H54 (cell line): ENCODE measurements at regions not wholly inside any gene's neighbourhood (a gene's known extent, or its start where the extent isn't known, plus 50 kb on each side); places are given as distances from the start of the nearest gene placed in this dataset.
"Not testable (repeated sequence)": the region's sequence is repeated elsewhere in the genome, so short reads cannot be mapped to it uniquely, and the experiment has no call there.

Source experiments
- DNase-seq: peaks from one replicate; pipeline ENCODE4 v3.0.0; 2011; ENCODE audit warnings: low spot score, mixed read lengths; ENCODE audit not compliant: insufficient read length
- FAIRE-seq: peaks from 3 replicates; lab custom pipeline; 2011; peaks lifted over from hg19 to GRCh38; lab: Jason Lieb, UNC
- POLR2A ChIP-seq: IDR thresholded peaks from 2 replicates; pipeline ENCODE4 v1.6.1; 2011; ENCODE audit warnings: low read depth, mild to moderate bottlenecking, low read length

DNA sequence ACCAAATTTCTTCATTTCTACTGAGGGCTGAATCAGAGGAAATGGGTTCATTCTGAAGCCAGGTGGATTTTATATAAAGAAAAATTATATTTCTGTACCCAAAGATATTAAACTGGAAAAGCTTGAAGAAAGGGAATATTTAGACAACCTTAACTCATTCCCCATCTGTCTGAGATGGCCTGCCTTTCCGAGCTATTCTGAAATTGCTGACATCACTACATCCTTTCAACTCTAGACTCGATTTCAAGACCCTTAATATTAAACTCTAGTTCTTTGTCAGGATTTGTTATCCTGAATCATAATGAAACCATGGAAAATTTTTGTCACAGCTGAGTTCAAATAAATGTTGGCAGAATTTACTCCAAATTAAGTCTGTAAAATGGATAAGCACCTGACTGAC is 818.5 kb upstream of the SEMA6A start:
- no peak for TF ChIP-seq POLR2A
- no peak for FAIRE-seq
- DNase-seq, result no peak

DNA sequence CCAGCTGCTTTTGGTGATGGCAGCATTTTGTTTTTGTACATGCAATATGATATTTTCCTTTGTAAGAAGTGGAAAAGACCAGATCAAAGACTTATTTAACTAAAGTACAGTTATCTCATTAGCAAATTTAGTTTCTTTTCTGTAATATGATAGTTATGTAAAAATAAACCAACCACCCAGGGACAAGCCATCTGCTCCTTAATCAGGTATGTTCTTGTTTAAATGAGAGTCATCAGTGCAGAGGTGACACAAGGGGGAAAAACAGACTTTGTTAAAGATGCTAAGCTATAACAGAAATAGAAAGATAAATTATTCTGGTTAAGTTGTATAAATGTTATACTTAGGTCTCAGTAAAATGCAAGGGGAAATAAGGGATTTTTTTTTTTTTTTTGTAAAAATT is 805.7 kb upstream of the SEMA6A start:
- TF ChIP-seq POLR2A, result no peak
- FAIRE-seq (no peak), DNase-seq (no peak)

DNA sequence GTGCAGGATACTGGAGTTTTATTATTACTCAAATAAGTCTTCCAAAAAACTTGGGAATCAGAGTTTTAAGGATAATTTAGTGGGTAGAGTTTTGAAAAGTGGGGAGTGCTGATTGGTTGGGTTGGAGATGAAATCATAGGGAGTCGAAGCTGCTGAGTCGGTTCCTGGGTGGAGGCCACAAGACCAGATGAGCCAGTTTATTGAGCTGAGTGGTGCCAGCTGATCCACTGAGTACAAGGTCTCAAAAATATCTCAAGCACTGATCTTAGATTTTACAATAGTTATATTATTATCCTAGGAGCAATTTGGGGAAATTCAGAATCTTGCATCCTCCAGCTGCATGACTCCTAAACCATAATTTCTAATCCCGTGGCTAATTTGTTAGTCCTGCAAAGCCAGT is 804.9 kb upstream of the SEMA6A start:
- DNase-seq (no peak), FAIRE-seq (no peak)
- no peak for TF ChIP-seq POLR2A

DNA sequence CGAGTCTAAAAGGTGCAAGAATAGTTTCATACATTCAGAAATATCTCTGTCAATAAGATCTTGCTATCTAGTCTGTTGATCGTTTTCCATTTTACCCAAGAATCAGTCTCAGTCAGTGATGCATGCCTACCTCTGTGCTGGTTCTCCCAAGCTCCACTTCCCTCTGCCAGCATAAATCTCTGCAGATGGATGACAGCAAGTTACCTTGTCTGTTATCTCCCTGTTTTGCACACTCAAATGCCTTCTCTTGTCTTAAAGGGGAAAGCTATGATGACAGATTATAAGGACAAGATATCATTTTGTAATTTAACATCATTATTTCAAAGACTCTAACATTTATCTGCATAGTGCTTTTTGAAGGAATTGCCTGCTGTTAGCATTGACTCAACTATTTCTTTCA is 802.1 kb upstream of the SEMA6A start:
- TF ChIP-seq POLR2A, result no peak
- no peak for FAIRE-seq
- no peak for DNase-seq

DNA sequence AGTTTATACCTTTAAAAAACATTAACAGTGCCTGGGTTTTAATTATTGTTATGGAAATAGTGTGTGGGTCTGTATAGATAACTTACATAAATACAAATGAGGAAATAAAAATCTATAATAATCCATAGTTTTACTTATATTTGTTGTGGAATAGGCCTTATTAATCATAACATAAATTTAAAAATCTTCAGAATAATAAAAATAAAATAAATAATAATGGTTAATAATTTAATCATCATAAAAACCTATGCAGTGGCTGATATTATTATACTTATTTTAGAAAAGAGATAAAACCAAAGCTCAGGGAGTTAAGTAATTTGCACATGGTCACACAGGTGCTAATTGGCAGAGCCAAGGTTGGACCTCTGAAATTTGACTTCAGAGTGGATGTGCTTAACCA is 785.3 kb upstream of the SEMA6A start:
- DNase-seq (no peak), FAIRE-seq (no peak)
- TF ChIP-seq POLR2A, result no peak

DNA sequence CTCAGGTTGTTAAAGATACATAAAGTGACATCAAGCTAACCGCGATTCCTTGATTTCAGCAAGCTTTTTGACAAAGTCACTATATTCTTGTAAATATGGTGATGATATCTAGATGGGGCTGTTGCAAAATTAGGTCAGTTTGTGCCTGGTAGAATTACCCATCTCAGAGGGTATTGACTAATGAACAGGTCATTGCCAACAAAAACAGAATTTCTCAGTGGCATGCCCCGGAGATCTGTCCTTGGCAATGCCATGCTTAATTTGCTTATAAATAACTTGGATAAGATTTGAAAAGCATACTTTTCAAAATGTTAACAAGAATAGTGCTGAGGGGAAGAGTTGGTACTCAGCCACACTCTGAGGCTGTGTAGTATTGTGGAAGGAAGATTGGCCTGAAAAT is 783.3 kb upstream of the SEMA6A start:
- no peak for TF ChIP-seq POLR2A
- no peak for DNase-seq
- FAIRE-seq, result no peak

DNA sequence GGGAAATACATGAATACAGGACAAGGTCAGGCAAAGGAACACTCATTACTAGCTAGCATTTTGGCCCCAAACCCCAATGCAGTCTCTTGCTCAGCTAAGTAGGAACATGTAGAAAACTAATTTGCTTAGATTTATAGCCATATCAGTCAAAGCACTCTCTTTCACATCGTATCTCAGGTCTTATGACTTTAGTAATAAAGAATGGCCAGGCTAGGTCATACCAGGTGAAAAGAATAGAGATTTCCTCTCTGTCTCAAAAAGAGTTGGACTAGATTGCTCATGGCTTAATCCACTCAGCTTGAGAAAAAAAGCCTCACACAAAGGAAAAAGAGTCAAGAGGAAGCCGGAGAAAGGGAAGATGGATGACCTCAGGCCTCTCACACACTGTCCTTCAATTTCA is 772.7 kb upstream of the SEMA6A start:
- no peak for TF ChIP-seq POLR2A
- FAIRE-seq, result no peak

DNA sequence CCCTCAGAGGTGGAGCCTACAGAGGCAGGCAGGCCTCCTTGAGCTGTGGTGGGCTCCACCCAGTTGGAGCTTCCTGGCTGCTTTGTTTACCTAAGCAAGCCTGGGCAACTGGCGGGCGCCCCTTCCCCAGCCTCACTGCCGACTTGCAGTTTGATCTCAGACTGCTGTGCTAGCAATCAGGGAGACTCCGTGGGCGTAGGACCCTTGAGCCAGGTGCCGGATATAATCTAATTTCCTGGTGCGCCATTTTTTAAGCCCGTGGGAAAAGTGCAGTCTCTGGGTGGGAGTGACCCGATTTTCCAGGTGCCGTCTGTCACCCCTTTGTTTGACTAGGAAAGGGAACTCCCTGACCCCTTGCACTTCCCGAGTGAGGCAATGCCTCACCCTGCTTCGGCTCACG is 769.1 kb upstream of the SEMA6A start:
- FAIRE-seq, DNase-seq: not testable (repeated sequence)

More for the DNA sequence above, 772.7 kb upstream of the SEMA6A start:
- no peak for DNase-seq

DNA sequence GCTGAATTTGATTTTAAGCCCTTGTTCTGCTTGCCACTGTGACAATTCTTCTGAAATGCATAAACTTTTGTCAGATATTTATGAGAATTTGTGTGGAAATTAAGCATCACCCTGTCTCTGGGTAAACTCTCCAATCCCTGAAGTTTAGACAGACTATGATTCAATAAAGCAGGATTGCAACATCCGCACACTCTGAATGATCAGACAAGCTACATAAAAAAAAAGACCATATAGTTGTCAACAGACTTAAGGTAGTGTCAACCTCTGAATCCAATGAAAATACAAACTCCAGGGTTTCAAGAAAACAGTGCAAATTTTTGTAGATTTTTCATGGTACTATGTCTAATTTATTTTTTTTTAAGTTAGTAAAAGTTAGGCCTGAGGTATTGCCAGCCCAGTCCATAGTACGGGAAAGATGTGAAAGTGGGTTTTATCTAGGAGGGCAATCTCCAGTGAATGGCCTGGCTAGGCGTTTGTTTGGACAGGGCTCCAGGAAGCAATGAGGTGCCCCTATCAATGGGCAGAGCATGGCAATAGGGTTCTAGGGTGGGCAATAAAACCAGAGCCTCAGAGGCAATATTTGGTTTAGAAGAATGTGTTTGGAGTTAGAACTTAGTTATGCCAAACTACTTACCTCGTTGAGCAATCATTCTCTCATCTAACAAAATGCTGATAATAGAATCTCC is 762.6 kb upstream of the SEMA6A start:
- DNase-seq (no peak), FAIRE-seq (no peak)

DNA sequence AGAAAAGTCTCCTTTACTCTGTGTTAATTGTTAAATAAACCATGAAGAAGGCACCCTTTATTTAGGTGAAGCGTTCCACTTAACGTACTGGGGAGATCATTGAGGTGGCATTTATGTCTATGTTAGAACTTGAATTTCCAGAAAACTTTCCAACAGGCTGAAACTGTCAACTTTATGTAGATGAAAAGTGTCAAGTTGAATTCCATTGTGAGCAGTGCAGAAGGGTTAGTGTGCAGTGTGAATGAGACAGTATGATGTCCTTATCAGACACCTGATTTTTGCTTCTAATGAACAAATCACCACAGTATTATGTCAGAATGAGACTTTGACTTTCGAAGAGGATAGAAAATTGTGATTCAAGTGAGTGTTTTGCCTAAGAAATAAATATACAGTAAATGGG is 761.6 kb upstream of the SEMA6A start:
- FAIRE-seq (no peak), DNase-seq (no peak)
- no peak for TF ChIP-seq POLR2A

More for the DNA sequence above, 762.6 kb upstream of the SEMA6A start:
- TF ChIP-seq POLR2A, result no peak

DNA sequence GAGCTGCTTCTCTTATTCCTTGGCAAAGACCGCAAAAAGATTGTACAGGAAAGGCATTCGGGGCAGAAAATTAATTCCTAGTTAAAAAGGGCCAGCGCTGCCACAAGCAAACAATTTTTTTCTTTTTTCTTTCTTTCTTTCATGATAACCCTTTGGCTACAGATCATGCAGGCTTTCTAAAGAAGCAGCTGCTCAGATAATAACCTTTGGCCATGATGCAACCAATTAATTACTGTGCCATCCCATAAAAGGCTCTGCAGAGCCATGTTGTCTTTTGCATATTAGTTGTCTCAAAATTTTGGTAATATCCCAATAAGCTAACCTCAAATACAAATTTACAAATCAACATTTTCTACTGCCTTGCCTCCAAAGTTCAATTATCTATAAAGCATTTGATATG is 758.4 kb upstream of the SEMA6A start:
- no peak for DNase-seq
- FAIRE-seq, result no peak
- no peak for TF ChIP-seq POLR2A

DNA sequence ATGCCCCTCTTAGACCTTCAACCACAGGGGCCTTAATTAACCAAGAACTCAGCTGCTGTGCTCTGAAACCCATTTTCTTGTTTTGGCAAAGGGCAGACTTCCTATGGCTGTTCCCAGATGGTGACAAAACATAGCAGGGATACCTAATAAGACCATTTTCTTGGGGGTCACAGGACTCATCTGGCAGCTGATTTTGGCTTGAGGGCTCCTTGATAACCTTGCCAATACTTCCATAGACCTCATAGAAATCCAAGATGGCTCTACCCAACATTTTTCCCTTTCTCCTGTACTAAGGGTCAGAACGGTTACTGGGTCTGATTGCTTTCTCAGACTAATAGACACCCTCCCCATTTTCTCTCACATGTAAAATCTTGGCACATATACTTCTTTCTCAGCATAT is 757.7 kb upstream of the SEMA6A start:
- DNase-seq (no peak), FAIRE-seq (no peak)
- no peak for TF ChIP-seq POLR2A

DNA sequence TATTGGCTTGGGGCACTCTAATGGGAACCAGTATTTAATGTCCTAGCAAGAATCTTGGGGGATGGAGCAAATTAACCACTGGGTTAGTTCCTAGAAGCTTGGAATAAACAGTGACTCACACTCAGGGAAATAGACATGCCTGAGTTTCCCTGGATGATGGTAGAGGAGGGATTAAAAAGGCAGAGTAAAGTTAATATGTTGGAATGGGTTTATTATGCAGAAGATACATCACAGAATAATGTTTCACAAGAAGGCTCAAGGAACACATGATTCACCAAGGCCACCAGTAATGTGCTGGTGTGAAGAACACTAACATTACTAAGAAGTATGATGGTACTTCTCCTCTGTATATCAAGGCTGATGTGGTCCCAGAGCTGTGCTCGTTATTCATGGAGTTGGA is 752.9 kb upstream of the SEMA6A start:
- no peak for TF ChIP-seq POLR2A
- DNase-seq (no peak), FAIRE-seq (no peak)

DNA sequence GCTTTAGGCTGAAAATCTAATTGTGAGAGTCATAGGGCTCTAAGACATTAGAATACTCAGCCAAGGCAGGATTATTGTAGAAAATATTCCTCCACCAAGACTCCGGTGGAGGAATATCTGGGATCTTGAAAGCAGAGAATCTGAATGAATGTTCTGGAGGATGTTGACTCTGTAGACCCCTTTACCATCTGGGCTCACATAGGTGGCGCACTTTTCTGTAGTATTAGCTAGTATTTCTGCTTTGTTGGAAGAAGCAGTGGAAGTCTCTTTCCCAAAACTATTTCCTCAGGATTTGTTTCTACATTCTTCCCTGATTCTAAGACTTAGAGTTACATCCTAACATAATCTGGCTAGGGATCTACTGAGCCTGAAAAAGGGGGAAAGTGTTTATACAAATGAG is 752.4 kb upstream of the SEMA6A start:
- no peak for FAIRE-seq
- TF ChIP-seq POLR2A, result no peak
- DNase-seq, result no peak

DNA sequence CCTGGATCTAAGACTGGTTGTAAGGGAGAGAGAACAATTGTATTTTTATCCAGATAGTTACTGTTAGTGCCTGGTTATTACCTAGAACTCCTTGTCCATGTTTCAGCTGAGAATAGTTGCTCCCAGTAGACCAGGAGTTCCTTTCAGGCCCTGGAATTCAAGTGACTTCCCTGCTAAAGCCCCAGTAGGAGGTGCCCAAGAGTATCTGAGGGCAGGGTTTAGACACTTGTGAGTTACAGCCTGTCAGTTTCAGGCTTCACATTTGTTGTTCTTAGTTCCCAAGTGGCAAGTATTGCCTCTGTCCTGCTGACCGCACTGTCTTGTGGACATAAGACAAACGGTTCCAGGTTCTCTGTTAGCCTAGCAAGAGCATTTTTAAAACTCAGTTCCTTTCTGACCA is 743.9 kb upstream of the SEMA6A start:
- no peak for DNase-seq
- TF ChIP-seq POLR2A, result no peak
- no peak for FAIRE-seq
